HS-27A (cell line): ENCODE measurements at regions not wholly inside any gene's neighbourhood (a gene's known extent, or its start where the extent isn't known, plus 50 kb on each side); places are given as distances from the start of the nearest gene placed in this dataset.

ENCODE experiments used
- DNase-seq: peaks from one replicate; pipeline ENCODE4 v3.0.0-alpha.2; 2012; ENCODE audit warnings: low read depth, missing footprints

GRCh38 chr3:78516437-78516836 lies 1251.4 kb downstream of the ROBO1 start:
- no peak for DNase-seq

- DNase-seq = no peak
Measured at GRCh38 chr3:78516937-78517336, 1250.9 kb downstream of the ROBO1 start.

GRCh38 chr3:78517965-78518364 lies 1249.8 kb downstream of the ROBO1 start:
- DNase-seq = no peak

GRCh38 chr3:78519281-78519680 lies 1248.5 kb downstream of the ROBO1 start:
- no peak for DNase-seq

- DNase-seq = no peak
Measured at GRCh38 chr3:78529601-78530000, 1238.2 kb downstream of the ROBO1 start.

GRCh38 chr3:78540485-78540884 lies 1227.3 kb downstream of the ROBO1 start:
- DNase-seq = no peak

- no peak for DNase-seq
Measured at GRCh38 chr3:78545827-78546226, 1222.0 kb downstream of the ROBO1 start.
